ENCODE measurements at regions not wholly inside any gene's neighbourhood (a gene's known extent, or its start where the extent isn't known, plus 50 kb on each side); places are given as distances from the start of the nearest gene placed in this dataset.

DNA sequence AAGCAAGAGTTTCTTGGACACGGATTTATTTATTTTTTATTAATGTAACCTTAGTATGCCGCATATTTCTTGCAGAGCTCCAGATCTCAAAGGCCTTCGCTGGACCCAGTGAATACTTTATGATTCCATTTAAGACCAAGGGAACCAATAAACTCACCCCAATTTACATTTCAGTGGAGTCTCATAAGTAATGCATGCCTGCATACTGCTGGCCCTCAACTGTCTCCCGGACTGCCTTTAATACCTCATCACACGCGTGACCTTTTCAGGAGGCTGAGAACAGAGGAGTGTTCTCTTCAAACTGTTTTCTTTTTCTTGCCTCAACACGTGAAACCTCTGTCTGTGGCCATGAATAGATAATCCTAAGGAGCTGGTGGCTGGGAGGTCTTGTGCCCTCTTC lies 240.9 kb downstream of the STIM2 start:
- TF ChIP-seq POLR2A (IDR thresholded peaks at IDR 0.05), result no peak
- TF ChIP-seq, protein P1, sequence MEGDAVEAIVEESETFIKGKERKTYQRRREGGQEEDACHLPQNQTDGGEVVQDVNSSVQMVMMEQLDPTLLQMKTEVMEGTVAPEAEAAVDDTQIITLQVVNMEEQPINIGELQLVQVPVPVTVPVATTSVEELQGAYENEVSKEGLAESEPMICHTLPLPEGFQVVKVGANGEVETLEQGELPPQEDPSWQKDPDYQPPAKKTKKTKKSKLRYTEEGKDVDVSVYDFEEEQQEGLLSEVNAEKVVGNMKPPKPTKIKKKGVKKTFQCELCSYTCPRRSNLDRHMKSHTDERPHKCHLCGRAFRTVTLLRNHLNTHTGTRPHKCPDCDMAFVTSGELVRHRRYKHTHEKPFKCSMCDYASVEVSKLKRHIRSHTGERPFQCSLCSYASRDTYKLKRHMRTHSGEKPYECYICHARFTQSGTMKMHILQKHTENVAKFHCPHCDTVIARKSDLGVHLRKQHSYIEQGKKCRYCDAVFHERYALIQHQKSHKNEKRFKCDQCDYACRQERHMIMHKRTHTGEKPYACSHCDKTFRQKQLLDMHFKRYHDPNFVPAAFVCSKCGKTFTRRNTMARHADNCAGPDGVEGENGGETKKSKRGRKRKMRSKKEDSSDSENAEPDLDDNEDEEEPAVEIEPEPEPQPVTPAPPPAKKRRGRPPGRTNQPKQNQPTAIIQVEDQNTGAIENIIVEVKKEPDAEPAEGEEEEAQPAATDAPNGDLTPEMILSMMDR (IDR thresholded peaks at IDR 0.05), result no peak
